ENCODE measurements at regions not wholly inside any gene's neighbourhood (a gene's known extent, or its start where the extent isn't known, plus 50 kb on each side); places are given as distances from the start of the nearest gene placed in this dataset.

GRCh38 chr5:20157089-20157488 is 169.1 kb upstream of the CDH18 start:
- Histone ChIP-seq H3K4me1 (ENCODE audit: insufficient read depth, low read length) (no peaks in the 10 kb centered on the region), H4K5ac (ENCODE audit: insufficient read length, low read depth, low read length) (no peak overlapping the region), H3K18ac (ENCODE audit: insufficient read length, low read depth, low read length) (no peak overlapping the region), H3K4me2 (ENCODE audit: insufficient read depth, insufficient read length, low read length) (no peak overlapping the region), H3K23ac (ENCODE audit: insufficient read length, low read depth, low read length) (no peak overlapping the region), H4K20me1 (ENCODE audit: control insufficient read depth, insufficient read depth, insufficient read length) (no peaks in the 10 kb centered on the region), H3K4ac (ENCODE audit: low read depth, low read length) (no peak overlapping the region), H3T11ph (ENCODE audit: low read length) (no peak overlapping the region), H3K27me3 (ENCODE audit: insufficient read depth, low read length) (no peaks in the 10 kb centered on the region), H3K9me3 (ENCODE audit: control insufficient read depth, low read depth, low read length) (no peaks in the 10 kb centered on the region), H2AK5ac (ENCODE audit: insufficient read length, low read length) (no peak overlapping the region), H3K79me1 (ENCODE audit: insufficient read depth, low read depth, low read length, poor library complexity, severe bottlenecking) (no peaks in the 10 kb centered on the region), H3K27ac (ENCODE audit: insufficient read length, low read depth, low read length) (no peak overlapping the region), H2BK5ac (ENCODE audit: insufficient read length, low read length) (no peak overlapping the region), H2BK15ac (ENCODE audit: low read depth, low read length) (no peak overlapping the region), H2BK12ac (ENCODE audit: insufficient read length, low read depth, low read length) (no peak overlapping the region), H3K9ac (ENCODE audit: extremely low read depth, insufficient read length, low read length) (no peak overlapping the region), H2BK20ac (ENCODE audit: low read depth, low read length, poor library complexity, severe bottlenecking) (no peak overlapping the region), H2AFZ (ENCODE audit: low read length) (no peak overlapping the region), H3K14ac (ENCODE audit: insufficient read depth, low read length) (no peak overlapping the region), H3K79me2 (ENCODE audit: insufficient read depth, low read length) (no peaks in the 10 kb centered on the region), H4K91ac (ENCODE audit: insufficient read length, low read depth, low read length) (no peak overlapping the region), H2BK120ac (ENCODE audit: low read depth, low read length, poor library complexity, severe bottlenecking) (no peak overlapping the region), H4K8ac (replicated peaks; ENCODE audit: insufficient read length, low read depth, low read length) (no peak overlapping the region), H3K23me2 (ENCODE audit: insufficient read length, low read depth, low read length, poor library complexity, severe bottlenecking) (no peaks in the 10 kb centered on the region), H3K56ac (ENCODE audit: insufficient read length, low read depth, low read length) (no peak overlapping the region)
- Mint-ChIP-seq H3K36me3 (ENCODE audit: insufficient read depth in 1 of 3, low read depth in 3 of 3) (peaks cover 0 to 5% (median 0%) of the 10 kb centered on the region in 3 experiments; a peak in 3 of 7 replicates), H3K9me3 (no peaks in the 10 kb centered on the region; a peak in 2 of 5 replicates), H3K4me1 (peaks cover 6 to 11% of the 10 kb centered on the region in 2 experiments), H3K4me3 (no peak overlapping the region), H3K27me3 (ENCODE audit: low read depth) (no peaks in the 10 kb centered on the region), H3K27ac (no peak overlapping the region)
- DNase-seq: no peak
- no CpG with 5 or more reads among the region's 2 CpGs for WGBS (ENCODE audit: extremely low coverage, insufficient read length, low lambda C conversion rate)
- no peak for TF ChIP-seq CTCF (conservative IDR thresholded peaks at IDR 0.05)
